Type B pancreatic cell (in vitro differentiated cells): ENCODE measurements at regions not wholly inside any gene's neighbourhood (a gene's known extent, or its start where the extent isn't known, plus 50 kb on each side); places are given as distances from the start of the nearest gene placed in this dataset.
"Not testable (repeated sequence)": the region's sequence is repeated elsewhere in the genome, so short reads cannot be mapped to it uniquely, and the experiment has no call there.

Source experiments
- DNase-seq: peaks from one replicate; pipeline ENCODE4 v3.0.0; 2021; ENCODE audit warnings: mixed read lengths; ENCODE audit not compliant: unreplicated experiment; ENCODE audit errors: extremely low spot score
- H3K27ac Mint-ChIP-seq: 2 replicates; pipeline ENCODE4 v1.8.0; 2021; ENCODE audit warnings: mild to moderate bottlenecking, mixed read lengths
- H3K27me3 Mint-ChIP-seq: 2 replicates; pipeline ENCODE4 v1.8.0; 2021; ENCODE audit warnings: mixed read lengths
- H3K36me3 Mint-ChIP-seq: 2 replicates; pipeline ENCODE4 v1.8.0; 2021; ENCODE audit warnings: mixed read lengths
- H3K4me1 Mint-ChIP-seq: one replicate; pipeline ENCODE4 v1.8.0; 2021; ENCODE audit warnings: mixed read lengths; ENCODE audit not compliant: unreplicated experiment
- H3K4me3 Mint-ChIP-seq: 2 replicates; pipeline ENCODE4 v1.8.0; 2021; ENCODE audit warnings: mild to moderate bottlenecking, mixed read lengths
- H3K9me3 Mint-ChIP-seq: 2 replicates; pipeline ENCODE4 v1.8.0; 2021; ENCODE audit warnings: mixed read lengths
- TF ChIP-seq, protein P1 (sequence below): fragments of 200-600 bp; sonication (generic); conservative IDR thresholded peaks from 2 replicates; pipeline ENCODE4 v1.5.0; 2021; ENCODE audit warnings: antibody characterized with exemption, mild to moderate bottlenecking

DNA sequence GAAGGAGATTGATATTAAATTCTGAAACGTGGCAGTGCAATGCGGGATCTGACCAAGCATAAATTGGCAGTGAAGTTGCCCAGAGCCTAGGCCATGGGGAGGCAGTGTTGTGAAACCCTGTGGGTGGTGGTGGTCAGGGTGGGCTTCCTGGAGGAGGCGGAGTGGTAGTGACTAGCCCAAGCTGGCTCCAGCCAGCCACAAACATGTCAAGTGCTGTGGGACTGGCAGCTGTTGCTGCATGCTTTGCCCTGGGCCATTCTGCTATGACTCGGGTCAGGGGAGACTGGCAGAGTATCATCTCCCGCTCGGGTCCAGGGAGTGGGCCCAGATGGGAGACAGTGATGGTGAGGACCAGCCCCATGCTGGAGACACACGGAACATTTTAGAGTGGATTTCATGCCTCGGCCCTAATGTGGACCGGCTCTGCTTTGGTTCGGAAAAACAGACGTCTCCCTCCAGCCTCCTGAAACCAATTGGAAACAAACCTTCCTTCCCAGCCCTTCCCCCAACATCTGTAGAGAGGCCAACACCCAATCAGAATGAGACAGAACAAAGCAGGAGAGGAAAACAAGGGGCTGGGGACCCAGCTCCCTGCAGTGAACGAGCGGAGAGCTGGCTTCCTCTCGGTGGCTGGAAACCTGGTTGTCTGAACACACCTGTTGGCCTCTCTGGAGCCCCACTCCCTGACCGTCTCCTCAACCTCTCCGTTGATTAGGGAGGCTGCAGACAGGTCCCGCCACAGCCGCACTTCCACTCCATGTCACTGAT lies 58.2 kb downstream of the TMEM270 start:
- Mint-ChIP-seq H3K4me1 (peaks cover 20% of the 10 kb centered on the region), H3K4me3 (no peak overlapping the region), H3K9me3 (no peaks in the 10 kb centered on the region), H3K27me3 (peaks cover 6% of the 10 kb centered on the region), H3K36me3 (no peaks in the 10 kb centered on the region), H3K27ac (no peak overlapping the region)
- peak; percentile 66 for DNase-seq
- TF ChIP-seq, protein P1, sequence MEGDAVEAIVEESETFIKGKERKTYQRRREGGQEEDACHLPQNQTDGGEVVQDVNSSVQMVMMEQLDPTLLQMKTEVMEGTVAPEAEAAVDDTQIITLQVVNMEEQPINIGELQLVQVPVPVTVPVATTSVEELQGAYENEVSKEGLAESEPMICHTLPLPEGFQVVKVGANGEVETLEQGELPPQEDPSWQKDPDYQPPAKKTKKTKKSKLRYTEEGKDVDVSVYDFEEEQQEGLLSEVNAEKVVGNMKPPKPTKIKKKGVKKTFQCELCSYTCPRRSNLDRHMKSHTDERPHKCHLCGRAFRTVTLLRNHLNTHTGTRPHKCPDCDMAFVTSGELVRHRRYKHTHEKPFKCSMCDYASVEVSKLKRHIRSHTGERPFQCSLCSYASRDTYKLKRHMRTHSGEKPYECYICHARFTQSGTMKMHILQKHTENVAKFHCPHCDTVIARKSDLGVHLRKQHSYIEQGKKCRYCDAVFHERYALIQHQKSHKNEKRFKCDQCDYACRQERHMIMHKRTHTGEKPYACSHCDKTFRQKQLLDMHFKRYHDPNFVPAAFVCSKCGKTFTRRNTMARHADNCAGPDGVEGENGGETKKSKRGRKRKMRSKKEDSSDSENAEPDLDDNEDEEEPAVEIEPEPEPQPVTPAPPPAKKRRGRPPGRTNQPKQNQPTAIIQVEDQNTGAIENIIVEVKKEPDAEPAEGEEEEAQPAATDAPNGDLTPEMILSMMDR = no peak

DNA sequence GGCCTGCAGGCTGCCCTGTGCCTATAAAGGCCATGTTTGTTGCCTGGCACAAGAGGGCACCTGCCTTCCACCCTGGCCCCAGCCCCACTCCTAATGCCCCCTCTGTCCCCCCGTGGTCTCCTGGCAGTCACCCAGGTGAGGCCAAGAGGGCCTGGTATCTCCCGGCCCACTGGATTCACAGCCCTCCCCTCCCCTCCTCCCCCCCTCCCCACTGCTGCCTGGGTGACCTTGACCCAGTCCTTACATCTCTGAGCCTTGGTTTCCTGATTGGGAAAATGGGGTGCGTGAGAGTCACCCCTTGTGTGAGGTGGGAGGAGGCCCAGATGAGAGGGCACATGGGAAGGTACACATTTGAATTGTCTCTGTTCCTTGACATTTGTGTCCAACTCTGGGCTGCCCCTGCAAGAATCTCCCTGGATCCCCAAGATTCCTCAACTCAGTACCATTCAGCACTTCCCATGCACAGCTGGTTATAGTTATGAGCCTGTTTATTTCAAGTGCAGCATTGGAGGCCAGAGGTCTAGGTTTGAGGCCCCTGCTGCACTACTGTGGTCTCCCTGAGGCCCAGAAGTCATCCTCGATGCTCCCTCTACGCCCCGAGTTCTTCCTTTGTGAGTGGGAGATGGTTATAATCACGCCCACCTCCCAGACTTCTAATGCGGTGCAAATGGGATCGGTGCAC lies 58.9 kb downstream of the TMEM270 start:
- H3K4me1 Mint-ChIP-seq = peaks cover 20% of the 10 kb centered on the region
- TF ChIP-seq, protein P1 = no peak
- H3K27ac Mint-ChIP-seq = peak overlapping the region; percentile 64
- DNase-seq = no peak
- H3K36me3 Mint-ChIP-seq = no peaks in the 10 kb centered on the region
- no peaks in the 10 kb centered on the region for H3K9me3 Mint-ChIP-seq
- H3K4me3 Mint-ChIP-seq = no peak overlapping the region
- peaks cover 6% of the 10 kb centered on the region for H3K27me3 Mint-ChIP-seq

DNA sequence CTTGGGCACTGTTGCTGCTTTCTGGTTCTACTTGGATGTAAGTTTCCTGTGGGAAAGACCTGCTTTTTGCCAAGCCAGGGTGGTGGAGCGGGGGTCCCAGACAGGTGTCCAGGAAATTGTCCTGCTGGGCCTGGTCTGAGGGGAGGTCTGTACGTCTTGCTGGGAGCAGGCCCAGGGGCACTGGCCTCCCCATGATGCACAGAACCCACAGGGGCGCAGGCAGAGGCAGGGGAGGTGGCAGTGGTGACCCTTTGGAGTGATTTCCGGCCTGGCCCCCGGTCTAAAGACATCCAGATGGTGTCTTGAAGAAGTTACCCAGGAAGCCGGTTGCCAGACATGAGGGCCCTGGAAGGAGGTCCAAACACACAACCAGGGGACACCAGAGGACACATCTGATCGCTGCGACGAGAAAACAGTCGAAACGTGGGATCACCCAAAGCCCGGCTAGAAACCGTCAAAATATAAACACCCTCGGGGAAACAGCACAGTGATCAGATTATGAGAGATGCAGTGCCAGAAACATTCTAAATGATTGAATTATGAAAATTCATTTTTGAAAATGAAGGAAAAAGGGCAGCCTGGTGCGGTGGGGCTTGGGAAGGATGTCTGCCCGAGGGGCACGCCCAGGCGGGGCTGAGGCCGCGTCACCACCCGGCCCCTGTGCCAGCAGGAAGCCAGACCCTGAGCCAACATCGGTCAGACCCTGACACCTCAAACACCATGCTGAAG lies 59.6 kb downstream of the TMEM270 start:
- Mint-ChIP-seq H3K4me3 (no peak overlapping the region), H3K36me3 (no peaks in the 10 kb centered on the region), H3K27ac (peak overlapping the region; percentile 64), H3K27me3 (peaks cover 6% of the 10 kb centered on the region), H3K9me3 (no peaks in the 10 kb centered on the region), H3K4me1 (peaks cover 20% of the 10 kb centered on the region)
- TF ChIP-seq, protein P1 = no peak
- peak; percentile 51 for DNase-seq

DNA sequence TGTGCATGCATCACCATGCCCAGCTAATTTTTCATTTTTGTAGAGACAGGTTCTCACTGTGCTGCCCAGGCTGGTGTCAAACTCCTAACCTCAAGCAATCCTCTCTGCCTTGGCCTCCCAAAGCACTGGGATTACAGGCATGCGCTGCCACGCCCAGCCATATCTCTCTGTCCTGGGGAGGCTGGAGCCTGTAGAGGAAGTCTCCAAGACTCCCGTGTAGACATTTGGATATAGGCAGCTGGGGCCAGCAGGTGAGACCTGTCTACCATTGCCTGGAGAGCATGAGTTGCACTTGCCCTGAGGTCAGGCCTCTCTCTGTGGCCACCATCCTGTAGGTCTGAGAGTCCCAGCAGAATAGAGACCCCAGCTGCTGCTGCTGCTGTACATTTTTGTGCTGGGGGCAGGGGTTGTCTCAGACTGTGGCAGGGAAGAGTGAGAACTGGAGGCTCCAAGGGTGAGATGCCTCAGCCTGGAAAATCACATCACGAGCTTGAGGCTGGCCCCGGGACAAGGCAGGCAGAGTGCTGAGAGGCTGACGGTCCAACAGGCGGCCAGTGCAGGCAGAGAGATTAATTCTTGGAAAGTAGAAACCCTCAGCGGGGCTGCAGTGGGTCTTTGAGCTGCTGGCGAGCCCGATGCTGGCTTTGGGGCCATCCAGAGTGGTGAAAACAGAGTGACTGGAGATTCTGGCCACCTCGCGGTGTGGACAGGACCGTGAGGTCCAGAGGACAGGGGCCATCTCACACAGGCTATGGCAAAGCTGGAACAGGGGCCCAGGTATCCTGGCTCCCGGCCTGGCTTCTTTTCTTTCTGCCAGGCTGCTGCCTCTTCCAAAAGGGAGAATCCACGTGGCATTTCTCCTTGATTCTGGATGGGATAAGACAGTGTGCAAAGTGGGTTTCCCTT lies 60.9 kb downstream of the TMEM270 start:
- DNase-seq = peak; percentile 62
- no peak overlapping the region for H3K4me3 Mint-ChIP-seq
- TF ChIP-seq, protein P1 = no peak
- H3K27ac Mint-ChIP-seq = no peak overlapping the region
- no peaks in the 10 kb centered on the region for H3K36me3 Mint-ChIP-seq
- H3K9me3 Mint-ChIP-seq = no peaks in the 10 kb centered on the region
- H3K27me3 Mint-ChIP-seq = peaks cover 3% of the 10 kb centered on the region
- H3K4me1 Mint-ChIP-seq = peaks cover 13% of the 10 kb centered on the region

DNA sequence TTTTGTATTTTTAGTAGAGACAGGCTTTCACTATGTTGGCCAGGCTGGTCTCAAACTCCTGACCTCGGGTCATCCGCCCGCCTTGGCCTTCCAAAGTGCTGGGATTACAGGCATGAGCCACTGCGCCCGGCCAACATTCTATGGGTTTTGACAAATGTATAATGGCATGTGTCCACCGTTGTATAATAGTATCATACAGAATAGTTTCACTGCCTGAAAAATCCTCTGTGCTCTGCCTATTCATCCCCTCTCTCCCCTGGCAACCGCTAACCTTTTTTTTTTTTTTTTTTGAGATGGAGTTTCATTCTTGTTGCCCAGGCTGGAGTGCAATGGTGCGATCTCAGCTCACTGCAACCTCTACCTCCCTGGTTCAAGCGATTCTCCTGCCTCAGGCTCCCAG lies 67.7 kb downstream of the TMEM270 start:
- H3K36me3 Mint-ChIP-seq, H3K9me3 Mint-ChIP-seq, H3K27ac Mint-ChIP-seq, H3K4me3 Mint-ChIP-seq, H3K4me1 Mint-ChIP-seq, DNase-seq, H3K27me3 Mint-ChIP-seq: not testable (repeated sequence)
